ENCODE measurements at regions not wholly inside any gene's neighbourhood (a gene's known extent, or its start where the extent isn't known, plus 50 kb on each side); places are given as distances from the start of the nearest gene placed in this dataset.
"Not testable (repeated sequence)": the region's sequence is repeated elsewhere in the genome, so short reads cannot be mapped to it uniquely, and the experiment has no call there.

DNA sequence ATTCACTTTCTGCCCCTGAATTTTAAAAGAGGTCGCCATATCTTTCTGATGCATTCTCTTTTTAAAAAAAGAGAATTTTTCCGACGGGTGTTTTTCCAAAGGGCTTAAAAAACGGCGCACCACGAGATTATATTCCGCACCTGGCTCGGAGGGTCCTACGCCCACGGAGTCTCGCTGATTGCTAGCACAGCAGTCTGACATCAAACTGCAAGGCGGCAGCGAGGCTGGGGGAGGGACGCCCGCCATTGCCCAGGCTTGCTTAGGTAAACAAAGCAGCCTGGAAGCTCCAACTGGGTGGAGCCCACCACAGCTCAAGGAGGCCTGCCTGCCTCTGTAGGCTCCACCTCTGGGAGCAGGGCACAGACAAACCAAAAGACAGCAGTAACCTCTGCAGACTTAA is 370.0 kb downstream of the TBL1XR1 start:
- in situ Hi-C loops (cut with HindIII; ENCODE audit: low pct_unique_long_range_greater_than_20kb, low sequenced_read_pairs); DNase-seq (ENCODE audit: low read depth): not testable (repeated sequence)

DNA sequence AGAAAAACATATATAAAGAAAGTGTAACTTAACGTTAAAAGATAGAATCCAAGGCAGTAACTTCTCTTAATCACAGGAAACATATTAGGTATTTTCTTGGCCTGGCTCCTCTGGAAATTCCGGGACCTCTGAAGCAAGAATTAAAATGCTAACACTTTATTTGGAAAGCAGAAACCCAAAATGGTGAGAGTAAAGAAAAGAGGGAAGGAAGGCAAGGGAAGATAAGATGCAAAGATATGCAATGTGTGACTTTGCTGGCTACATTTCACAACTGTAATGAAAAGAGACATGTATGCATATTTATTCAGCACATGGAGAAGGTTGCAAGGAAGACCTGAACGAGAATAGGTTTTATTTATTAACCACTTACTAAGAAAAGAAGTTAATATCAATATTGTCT is 372.5 kb downstream of the TBL1XR1 start:
- in situ Hi-C loops (cut with HindIII; ENCODE audit: low pct_unique_long_range_greater_than_20kb, low sequenced_read_pairs), result no loop called here
- DNase-seq (ENCODE audit: low read depth), result no peak

- no peak for DNase-seq (ENCODE audit: low read depth)
- in situ Hi-C loops (cut with HindIII; ENCODE audit: low pct_unique_long_range_greater_than_20kb, low sequenced_read_pairs), result no loop called here
These were observed 376.5 kb downstream of the TBL1XR1 start for GRCh38 chr3:176820764-176821163.

GRCh38 chr3:176816937-176817336 is 380.3 kb downstream of the TBL1XR1 start:
- in situ Hi-C loops (cut with HindIII; ENCODE audit: low pct_unique_long_range_greater_than_20kb, low sequenced_read_pairs), result no loop called here
- DNase-seq (ENCODE audit: low read depth), result no peak

DNA sequence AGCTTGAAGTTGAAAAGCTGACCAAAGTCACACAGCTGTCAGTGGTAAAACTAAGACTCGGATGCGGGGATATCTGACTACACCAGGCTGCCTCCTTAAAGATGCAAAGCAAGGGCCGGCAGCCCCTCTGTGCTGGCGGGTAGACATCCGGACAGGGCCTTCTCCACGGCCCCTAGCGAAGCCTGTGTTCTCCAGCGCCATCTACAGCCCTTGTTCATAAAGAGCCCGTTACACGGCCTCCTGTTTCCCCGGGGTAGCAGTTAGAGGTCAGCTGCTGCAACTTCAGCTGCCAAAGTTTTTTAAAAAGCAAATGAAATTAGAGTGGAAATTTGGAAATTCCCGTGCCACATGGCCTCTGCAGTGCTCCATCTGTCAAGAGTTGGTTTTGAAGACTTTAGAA is 383.0 kb downstream of the TBL1XR1 start:
- in situ Hi-C loops (cut with HindIII; ENCODE audit: low pct_unique_long_range_greater_than_20kb, low sequenced_read_pairs), result no loop called here
- no peak for DNase-seq (ENCODE audit: low read depth)

DNA sequence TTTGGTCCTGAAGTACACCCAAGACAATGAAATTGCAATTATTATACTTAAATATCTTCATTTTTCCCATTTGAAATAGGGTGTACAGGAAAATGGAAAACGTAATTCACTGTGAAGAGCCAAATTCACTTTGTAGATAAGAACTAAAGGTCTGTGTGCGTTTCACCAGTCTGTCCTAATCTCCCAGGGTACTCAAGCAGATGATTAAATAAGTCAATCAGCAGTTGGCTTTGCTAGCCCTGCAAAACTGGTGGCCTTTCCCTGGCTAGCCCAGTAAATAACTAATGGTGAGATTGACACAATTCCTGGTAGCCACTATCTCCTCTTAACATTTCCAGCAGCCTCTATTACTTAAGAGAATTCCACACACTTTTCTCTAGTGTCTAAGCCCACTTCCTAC is 389.3 kb downstream of the TBL1XR1 start:
- in situ Hi-C loops (cut with HindIII; ENCODE audit: low pct_unique_long_range_greater_than_20kb, low sequenced_read_pairs), result no loop called here

GRCh38 chr3:176799675-176800074 is 397.6 kb downstream of the TBL1XR1 start:
- in situ Hi-C loops (cut with HindIII; ENCODE audit: low pct_unique_long_range_greater_than_20kb, low sequenced_read_pairs), result no loop called here

More for the DNA sequence above, 389.3 kb downstream of the TBL1XR1 start:
- no peak for DNase-seq (ENCODE audit: low read depth)

GRCh38 chr3:176798680-176799079 is 398.6 kb downstream of the TBL1XR1 start:
- no peak for DNase-seq (ENCODE audit: low read depth)

More at GRCh38 chr3:176799675-176800074, 397.6 kb downstream of the TBL1XR1 start:
- DNase-seq (ENCODE audit: low read depth), result no peak

GRCh38 chr3:176796371-176796770 is 400.9 kb downstream of the TBL1XR1 start:
- in situ Hi-C loops (cut with HindIII; ENCODE audit: low pct_unique_long_range_greater_than_20kb, low sequenced_read_pairs), result no loop called here
- no peak for DNase-seq (ENCODE audit: low read depth)

More at GRCh38 chr3:176798680-176799079, 398.6 kb downstream of the TBL1XR1 start:
- in situ Hi-C loops (cut with HindIII; ENCODE audit: low pct_unique_long_range_greater_than_20kb, low sequenced_read_pairs), result no loop called here

DNA sequence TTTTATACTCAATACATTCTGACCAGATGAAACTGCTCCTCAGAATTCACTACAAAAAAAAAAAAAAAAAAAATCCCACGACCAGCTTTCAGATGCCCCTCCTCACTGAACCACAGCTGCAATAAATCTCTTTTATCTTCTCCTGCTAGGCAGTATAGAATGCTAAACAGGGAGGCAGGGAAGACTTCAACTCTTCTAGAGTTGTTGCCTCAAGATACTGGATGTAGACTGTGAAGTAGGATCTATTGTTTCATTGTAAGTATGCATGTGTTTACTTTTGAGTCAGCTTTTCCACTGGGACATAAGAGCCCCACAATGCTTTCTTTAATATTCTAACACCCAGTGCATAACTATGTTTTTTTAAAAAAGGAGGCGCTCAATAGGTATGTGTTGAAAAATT is 401.4 kb downstream of the TBL1XR1 start:
- DNase-seq (ENCODE audit: low read depth), result no peak
- in situ Hi-C loops (cut with HindIII; ENCODE audit: low pct_unique_long_range_greater_than_20kb, low sequenced_read_pairs), result no loop called here

- in situ Hi-C loops (cut with HindIII; ENCODE audit: low pct_unique_long_range_greater_than_20kb, low sequenced_read_pairs), result no loop called here
- no peak for DNase-seq (ENCODE audit: low read depth)
These were observed 402.9 kb downstream of the TBL1XR1 start for GRCh38 chr3:176794406-176794805.

- in situ Hi-C loops (cut with HindIII; ENCODE audit: low pct_unique_long_range_greater_than_20kb, low sequenced_read_pairs), result no loop called here
- DNase-seq (ENCODE audit: low read depth), result peak; percentile 16
These were observed 407.3 kb downstream of the TBL1XR1 start for GRCh38 chr3:176789947-176790346.

DNA sequence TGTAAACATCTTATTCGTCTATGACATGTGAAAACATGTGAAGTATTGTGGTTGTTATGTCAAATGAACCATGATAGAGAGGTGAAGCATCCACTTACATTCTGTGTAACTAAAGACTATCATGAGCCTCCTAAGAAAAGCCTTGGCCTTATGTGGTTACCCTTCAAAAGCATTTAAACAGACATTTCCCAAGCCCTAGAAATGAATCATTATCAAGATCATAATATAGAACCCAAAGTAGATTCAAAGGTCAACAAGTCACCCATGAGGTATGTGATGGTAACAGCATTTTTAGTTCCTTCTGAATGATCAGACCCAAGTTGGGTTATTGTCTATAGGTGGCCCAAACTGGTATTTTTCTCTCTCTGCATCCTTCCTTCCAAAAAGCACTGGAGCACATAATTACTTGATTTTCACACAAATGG is 408.0 kb downstream of the TBL1XR1 start:
- in situ Hi-C loops (cut with HindIII; ENCODE audit: low pct_unique_long_range_greater_than_20kb, low sequenced_read_pairs), result no loop called here

GRCh38 chr3:176787506-176787905 is 409.8 kb downstream of the TBL1XR1 start:
- DNase-seq (ENCODE audit: low read depth), result no peak
- in situ Hi-C loops (cut with HindIII; ENCODE audit: low pct_unique_long_range_greater_than_20kb, low sequenced_read_pairs), result no loop called here

More for the DNA sequence above, 408.0 kb downstream of the TBL1XR1 start:
- DNase-seq (ENCODE audit: low read depth), result peak; percentile 62

- DNase-seq (ENCODE audit: low read depth), result no peak
- in situ Hi-C loops (cut with HindIII; ENCODE audit: low pct_unique_long_range_greater_than_20kb, low sequenced_read_pairs), result no loop called here
These were observed 412.1 kb downstream of the TBL1XR1 start for GRCh38 chr3:176785171-176785570.

DNA sequence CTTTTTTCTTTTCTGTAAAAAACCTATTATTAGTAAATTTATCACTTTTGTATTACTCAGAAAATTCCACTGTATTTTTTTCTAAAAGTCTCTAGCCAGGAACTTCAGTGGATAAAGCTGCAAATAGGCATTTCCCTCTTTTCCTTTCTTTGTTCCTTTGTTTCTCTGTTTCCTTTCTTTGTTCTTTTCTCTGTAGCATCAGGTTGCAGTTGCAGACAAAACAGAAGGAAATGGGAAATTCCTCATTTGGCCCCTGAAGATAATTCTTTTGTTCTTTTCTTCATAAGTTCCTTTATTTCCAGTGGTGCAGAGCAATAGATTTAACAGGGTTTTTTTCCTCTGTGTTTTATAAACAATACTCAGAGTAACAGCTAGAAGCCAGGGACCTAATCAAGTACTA is 416.5 kb downstream of the TBL1XR1 start:
- in situ Hi-C loops (cut with HindIII; ENCODE audit: low pct_unique_long_range_greater_than_20kb, low sequenced_read_pairs), result no loop called here
- no peak for DNase-seq (ENCODE audit: low read depth)

- in situ Hi-C loops (cut with HindIII; ENCODE audit: low pct_unique_long_range_greater_than_20kb, low sequenced_read_pairs), result no loop called here
- DNase-seq (ENCODE audit: low read depth), result no peak
These were observed 420.6 kb downstream of the TBL1XR1 start for GRCh38 chr3:176776622-176777175.

DNA sequence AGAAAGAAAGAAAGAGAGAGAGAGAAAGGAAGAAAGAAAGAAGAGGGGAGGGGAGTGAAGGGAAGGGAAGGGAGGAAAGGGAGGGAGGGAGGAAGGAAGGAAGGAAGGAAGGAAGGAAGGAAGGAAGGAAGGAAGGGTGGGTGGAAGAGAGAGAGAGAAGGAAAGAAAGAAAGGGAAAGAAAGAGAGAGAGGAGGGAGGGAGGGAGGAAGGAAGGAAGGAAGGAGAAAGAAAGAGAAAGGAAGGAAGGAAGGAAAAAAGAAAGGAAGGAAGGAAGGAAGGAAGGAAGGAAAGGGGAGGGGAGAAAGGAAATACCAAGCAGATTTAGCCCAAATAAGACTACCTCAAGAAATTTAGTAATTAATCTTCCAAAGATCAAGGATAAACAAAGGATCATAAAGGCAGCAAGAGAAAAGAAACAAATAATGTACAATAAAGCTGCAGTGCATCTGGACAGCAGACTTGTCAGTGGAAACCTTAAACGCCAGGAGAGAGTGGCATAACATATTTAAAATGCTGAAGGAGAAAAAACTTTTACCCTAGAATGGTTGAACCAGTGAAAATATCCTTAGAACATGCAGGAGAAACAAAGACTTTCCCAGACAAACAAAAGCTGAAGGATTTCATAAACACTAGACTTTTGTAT is 427.6 kb downstream of the TBL1XR1 start:
- in situ Hi-C loops (cut with HindIII; ENCODE audit: low pct_unique_long_range_greater_than_20kb, low sequenced_read_pairs), result no loop called here
- DNase-seq (ENCODE audit: low read depth), result no peak

GRCh38 chr3:176767385-176767784 is 429.9 kb downstream of the TBL1XR1 start:
- in situ Hi-C loops (cut with HindIII; ENCODE audit: low pct_unique_long_range_greater_than_20kb, low sequenced_read_pairs), result no loop called here
- peak; percentile 35 for DNase-seq (ENCODE audit: low read depth)

DNA sequence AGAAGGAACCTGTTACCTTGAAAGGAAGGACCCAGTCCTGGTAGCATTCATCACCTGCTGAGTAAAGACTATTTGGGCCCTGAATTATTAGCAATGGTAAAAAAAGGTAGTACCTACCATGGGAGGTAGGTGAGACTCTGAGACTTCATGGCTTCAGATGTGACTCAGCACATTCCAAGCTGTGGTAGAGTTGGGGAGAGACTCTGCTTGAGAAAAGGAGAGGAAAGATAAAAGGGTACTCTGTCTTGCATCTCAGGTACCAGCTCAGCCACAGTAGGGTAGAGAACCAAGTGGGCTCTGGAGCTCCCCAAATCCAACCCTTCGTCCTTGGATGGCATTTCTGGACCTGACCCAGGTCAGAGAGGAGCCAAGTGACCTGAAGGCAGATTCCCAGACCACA is 430.4 kb downstream of the TBL1XR1 start:
- in situ Hi-C loops (cut with HindIII; ENCODE audit: low pct_unique_long_range_greater_than_20kb, low sequenced_read_pairs), result no loop called here
- no peak for DNase-seq (ENCODE audit: low read depth)

Measured in Caki2 (cell line).